GM23338 (cell line): ENCODE measurements at regions not wholly inside any gene's neighbourhood (a gene's known extent, or its start where the extent isn't known, plus 50 kb on each side); places are given as distances from the start of the nearest gene placed in this dataset.

ENCODE experiments used
- ATAC-seq: fragments of 200-7000 bp; cut with Tn5 transposase; 3 replicates; pipeline ENCODE4 v1.9.1; 2020
- DNase-seq: peaks from one replicate; pipeline ENCODE4 v3.0.0-alpha.2; 2015; ENCODE audit warnings: low spot score
- H2AFZ ChIP-seq: fragments of 200-600 bp; sonication (generic); 2 replicates; pipeline ENCODE4 v1.8.0; 2016; ENCODE audit warnings: antibody characterized with exemption, mild to moderate bottlenecking, moderate library complexity
- H3F3A ChIP-seq: fragments of 200-600 bp; sonication (generic); replicated peaks from 2 replicates; pipeline ENCODE4 v1.8.0; 2017; ENCODE audit warnings: antibody characterized with exemption, mixed run types, low read depth
- H3K27ac ChIP-seq: fragments of 200-600 bp; sonication (generic); 2 replicates; pipeline ENCODE4 v1.6.1; 2016; ENCODE audit warnings: low read depth
- H3K27me3 ChIP-seq: fragments of 200-600 bp; sonication (generic); 2 replicates; pipeline ENCODE4 v1.8.0; 2016; ENCODE audit warnings: mild to moderate bottlenecking, mixed run types, moderate library complexity; ENCODE audit not compliant: insufficient read depth
- H3K36me3 ChIP-seq: fragments of 200-600 bp; sonication (generic); 2 replicates; pipeline ENCODE4 v1.8.0; 2016; ENCODE audit warnings: mild to moderate bottlenecking; ENCODE audit not compliant: insufficient read depth
- H3K4me1 ChIP-seq: fragments of 200-600 bp; sonication (generic); 2 replicates; pipeline ENCODE4 v1.8.0; 2016; ENCODE audit warnings: mild to moderate bottlenecking, moderate library complexity; ENCODE audit not compliant: insufficient read depth
- H3K4me2 ChIP-seq: fragments of 200-600 bp; sonication (generic); 2 replicates; pipeline ENCODE4 v1.7.1; 2017; ENCODE audit warnings: mixed run types
- H3K4me3 ChIP-seq: fragments of 200-600 bp; sonication (generic); 2 replicates; pipeline ENCODE4 v1.6.1; 2016; ENCODE audit warnings: mixed run types
- H3K79me2 ChIP-seq: fragments of 200-600 bp; sonication (generic); replicated peaks from 2 replicates; pipeline ENCODE4 v1.8.0; 2017; ENCODE audit warnings: mild to moderate bottlenecking; ENCODE audit not compliant: insufficient read depth
- H3K9me2 ChIP-seq: fragments of 200-600 bp; sonication (generic); 2 replicates; pipeline ENCODE4 v1.8.0; 2017; ENCODE audit not compliant: insufficient read depth
- H4K20me1 ChIP-seq: fragments of 200-600 bp; sonication (generic); replicated peaks from 2 replicates; pipeline ENCODE4 v1.8.0; 2017; ENCODE audit warnings: mild to moderate bottlenecking; ENCODE audit not compliant: insufficient read depth
- H3K27ac Mint-ChIP-seq: 2 replicates; pipeline ENCODE4 v1.8.0; 2020; ENCODE audit warnings: inconsistent platforms, mild to moderate bottlenecking, moderate library complexity, mixed read lengths
- H3K27me3 Mint-ChIP-seq: 3 replicates; pipeline ENCODE4 v1.8.0; 2022; ENCODE audit warnings: low read depth, mild to moderate bottlenecking, moderate library complexity, mixed read lengths, inconsistent platforms; ENCODE audit not compliant: insufficient read depth, poor library complexity
- H3K36me3 Mint-ChIP-seq: 3 replicates; pipeline ENCODE4 v1.8.0; 2021; ENCODE audit warnings: low read depth, mild to moderate bottlenecking, inconsistent platforms, moderate library complexity, mixed read lengths
- H3K4me1 Mint-ChIP-seq: 3 replicates; pipeline ENCODE4 v1.8.0; 2020; ENCODE audit warnings: mild to moderate bottlenecking, inconsistent platforms, mixed read lengths
- H3K4me3 Mint-ChIP-seq: 3 replicates; pipeline ENCODE4 v1.8.0; 2021; ENCODE audit warnings: moderate library complexity, mild to moderate bottlenecking, inconsistent platforms, mixed read lengths
- H3K9me3 Mint-ChIP-seq: 3 replicates; pipeline ENCODE4 v1.8.0; 2020; ENCODE audit warnings: moderate library complexity, mild to moderate bottlenecking, inconsistent platforms, mixed read lengths
- CREB1 ChIP-seq: fragments of 250-450 bp; sonication (Bioruptor Pico); IDR thresholded peaks from 2 replicates; pipeline ENCODE4 v1.5.0; 2020; ENCODE audit warnings: low read depth, mild to moderate bottlenecking, moderate library complexity
- NANOG ChIP-seq: IDR thresholded peaks from 2 replicates; pipeline ENCODE4 v1.6.1; 2016; ENCODE audit warnings: antibody characterized with exemption, borderline replicate concordance
- POLR2AphosphoS5 ChIP-seq: IDR thresholded peaks from 2 replicates; pipeline ENCODE4 v1.6.1; 2016; ENCODE audit warnings: antibody characterized with exemption, low read depth
- ZNF114 ChIP-seq: fragments of 250-450 bp; sonication (Bioruptor Pico); IDR thresholded peaks from 2 replicates; pipeline ENCODE4 v1.5.0; 2020; ENCODE audit warnings: mild to moderate bottlenecking, moderate library complexity
- ZNF331 ChIP-seq: fragments of 250-450 bp; sonication (Bioruptor Pico); IDR thresholded peaks from 2 replicates; pipeline ENCODE4 v1.5.0; 2020; ENCODE audit warnings: low read depth, mild to moderate bottlenecking, moderate library complexity
- ZNF462 ChIP-seq: fragments of 250-450 bp; sonication (Bioruptor Pico); IDR thresholded peaks from 2 replicates; pipeline ENCODE4 v1.5.0; 2020; ENCODE audit warnings: mild to moderate bottlenecking, moderate library complexity

GRCh38 chr20:22652681-22653588 lies 68.6 kb upstream of the FOXA2 start:
- Mint-ChIP-seq H3K9me3 (no peaks in the 10 kb centered on the region), H3K4me3 (no peak overlapping the region), H3K4me1 (peaks cover 5% of the 10 kb centered on the region), H3K36me3 (no peaks in the 10 kb centered on the region), H3K27me3 (peaks cover 4% of the 10 kb centered on the region), H3K27ac (no peak overlapping the region)
- H3K27ac ChIP-seq: no peak overlapping the region
- H3K79me2 ChIP-seq: no peaks in the 10 kb centered on the region
- peak overlapping the region; percentile 90 for H2AFZ ChIP-seq
- H3K4me1 ChIP-seq: no peaks in the 10 kb centered on the region
- no peaks in the 10 kb centered on the region for H4K20me1 ChIP-seq
- no peaks in the 10 kb centered on the region for H3K36me3 ChIP-seq
- H3K9me2 ChIP-seq: peaks cover 6% of the 10 kb centered on the region
- H3K4me3 ChIP-seq: no peak overlapping the region
- peak; percentile 43 for DNase-seq
- ATAC-seq: peak; percentile 90
- TF ChIP-seq POLR2AphosphoS5 (no peak), ZNF462 (no peak), CREB1 (no peak), ZNF331 (CRISPR knock-in tag) (no peak), NANOG (no peak), ZNF114 (CRISPR knock-in tag) (no peak)
- no peak overlapping the region for H3K4me2 ChIP-seq
- no peaks in the 10 kb centered on the region for H3K27me3 ChIP-seq
- H3F3A ChIP-seq: 0 out of 2 replicates have a peak, but pooled peaks cover 9% of the 10 kb centered on the region
